GM23248 (cell line): ENCODE measurements at regions not wholly inside any gene's neighbourhood (a gene's known extent, or its start where the extent isn't known, plus 50 kb on each side); places are given as distances from the start of the nearest gene placed in this dataset.
"Not testable (repeated sequence)": the region's sequence is repeated elsewhere in the genome, so short reads cannot be mapped to it uniquely, and the experiment has no call there.

Source experiments
- DNase-seq: peaks from one replicate; pipeline ENCODE4 v3.0.0-alpha.2; 2015
- H2AFZ ChIP-seq: fragments of 200-600 bp; sonication (generic); 2 replicates; pipeline ENCODE4 v1.6.1; 2016; ENCODE audit warnings: antibody characterized with exemption
- H3F3A ChIP-seq: fragments of 200-600 bp; sonication (generic); 2 replicates; pipeline ENCODE4 v1.6.1; 2016; ENCODE audit warnings: mild to moderate bottlenecking, antibody characterized with exemption, mixed run types; ENCODE audit not compliant: insufficient read depth
- H3K27ac ChIP-seq: fragments of 200-600 bp; sonication (generic); 2 replicates; pipeline ENCODE4 v1.5.1; 2016; ENCODE audit warnings: mild to moderate bottlenecking
- H3K27me3 ChIP-seq: fragments of 200-600 bp; sonication (generic); replicated peaks from 2 replicates; pipeline ENCODE4 v1.6.1; 2016; ENCODE audit warnings: mild to moderate bottlenecking; ENCODE audit not compliant: insufficient read depth
- H3K36me3 ChIP-seq: fragments of 200-600 bp; sonication (generic); 2 replicates; pipeline ENCODE4 v1.6.1; 2016; ENCODE audit warnings: low read depth, mild to moderate bottlenecking
- H3K4me1 ChIP-seq: fragments of 200-600 bp; sonication (generic); 2 replicates; pipeline ENCODE4 v1.6.1; 2016; ENCODE audit warnings: mild to moderate bottlenecking; ENCODE audit not compliant: insufficient read depth
- H3K4me2 ChIP-seq: fragments of 200-600 bp; sonication (generic); one replicate; pipeline ENCODE4 v1.6.1; 2016; ENCODE audit warnings: mild to moderate bottlenecking; ENCODE audit not compliant: unreplicated experiment
- H3K4me3 ChIP-seq: fragments of 200-600 bp; sonication (generic); 2 replicates; pipeline ENCODE4 v1.5.1; 2016; ENCODE audit warnings: mild to moderate bottlenecking
- H3K79me2 ChIP-seq: fragments of 200-600 bp; sonication (generic); 2 replicates; pipeline ENCODE4 v1.6.1; 2016; ENCODE audit warnings: mild to moderate bottlenecking; ENCODE audit not compliant: insufficient read depth
- H3K9ac ChIP-seq: fragments of 200-600 bp; sonication (generic); 2 replicates; pipeline ENCODE4 v1.6.1; 2016; ENCODE audit warnings: mild to moderate bottlenecking
- H3K9me2 ChIP-seq: fragments of 200-600 bp; sonication (generic); 2 replicates; pipeline ENCODE4 v1.6.1; 2016; ENCODE audit warnings: mixed run types, mild to moderate bottlenecking, moderate library complexity; ENCODE audit not compliant: insufficient read depth
- H3K9me3 ChIP-seq: fragments of 200-600 bp; sonication (generic); one replicate; pipeline ENCODE4 v1.6.1; 2017; ENCODE audit warnings: low read depth
- H4K20me1 ChIP-seq: fragments of 200-600 bp; sonication (generic); 2 replicates; pipeline ENCODE4 v1.6.0; 2016; ENCODE audit not compliant: insufficient read depth
- EZH2 ChIP-seq: fragments of 200-600 bp; sonication (generic); IDR thresholded peaks from 2 replicates; pipeline ENCODE4 v1.6.1; 2018; ENCODE audit warnings: antibody characterized with exemption, mild to moderate bottlenecking; ENCODE audit not compliant: insufficient read depth, poor library complexity, severe bottlenecking
- EZH2phosphoT487 ChIP-seq: fragments of 200-600 bp; sonication (generic); IDR thresholded peaks from 2 replicates; pipeline ENCODE4 v1.6.1; 2018; ENCODE audit warnings: antibody characterized with exemption, moderate library complexity, mild to moderate bottlenecking, low read depth; ENCODE audit not compliant: insufficient read depth
- whole genome bisulfite sequencing, 2 experiments: methylation state at CpG; one replicate each; pipeline ENCODE4 v1.1.6; 2015 to 2017; ENCODE audit warnings: low lambda C conversion rate in 2 of 2, low coverage in 1 of 2; ENCODE audit errors: missing lambda C conversion rate in 2 of 2; 5-methylcytosine and 5-hydroxymethylcytosine counted together
- in situ Hi-C: fragments of 300-500 bp; cut with MboI; formaldehyde crosslinking; loops from 2 replicates; pipeline ENCODE4 v1.15.0; 2020

- TF ChIP-seq EZH2 (no peak), EZH2phosphoT487 (no peak)
- 22 to 25% methylated on average over 2 of the region's 2 CpGs for WGBS, 2 experiments
- in situ Hi-C loops: no loop called here
These were observed 413.3 kb upstream of the RORB start for GRCh38 chr9:74083681-74084433.

GRCh38 chr9:74085384-74086037 lies 411.6 kb upstream of the RORB start:
- H3F3A ChIP-seq, H3K27me3 ChIP-seq, H3K9me3 ChIP-seq, H3K79me2 ChIP-seq, in situ Hi-C loops, H3K4me1 ChIP-seq, H4K20me1 ChIP-seq, H3K4me3 ChIP-seq, DNase-seq, H3K9me2 ChIP-seq, H3K4me2 ChIP-seq, H2AFZ ChIP-seq, H3K36me3 ChIP-seq, H3K27ac ChIP-seq, H3K9ac ChIP-seq: not testable (repeated sequence)
- WGBS, 2 experiments: 50 to 57% methylated on average over 7 to 8 of the region's 8 CpGs

More at GRCh38 chr9:74083681-74084433, 413.3 kb upstream of the RORB start:
- DNase-seq: no peak
- no peaks in the 10 kb centered on the region for H3K4me1 ChIP-seq
- H3K9me3 ChIP-seq: no peaks in the 10 kb centered on the region
- H4K20me1 ChIP-seq: no peaks in the 10 kb centered on the region
- H3K4me2 ChIP-seq: no peak overlapping the region
- H3K27me3 ChIP-seq: no peaks in the 10 kb centered on the region
- no peaks in the 10 kb centered on the region for H3K9me2 ChIP-seq
- no peaks in the 10 kb centered on the region for H3F3A ChIP-seq
- H3K9ac ChIP-seq: no peak overlapping the region
- no peak overlapping the region for H2AFZ ChIP-seq
- no peak overlapping the region for H3K27ac ChIP-seq
- H3K79me2 ChIP-seq: no peaks in the 10 kb centered on the region
- no peaks in the 10 kb centered on the region for H3K36me3 ChIP-seq
- no peak overlapping the region for H3K4me3 ChIP-seq

GRCh38 chr9:74090921-74091320 lies 406.2 kb upstream of the RORB start:
- H3K4me1 ChIP-seq, H3K27ac ChIP-seq, H4K20me1 ChIP-seq, DNase-seq, H3K79me2 ChIP-seq, H3K36me3 ChIP-seq, H2AFZ ChIP-seq, H3K27me3 ChIP-seq, H3F3A ChIP-seq, H3K9me2 ChIP-seq, H3K4me2 ChIP-seq, in situ Hi-C loops, H3K4me3 ChIP-seq, H3K9me3 ChIP-seq, H3K9ac ChIP-seq: not testable (repeated sequence)
- WGBS, 2 experiments: 25 to 34% methylated on average over 3 of the region's 3 CpGs

GRCh38 chr9:74092491-74092834 lies 404.7 kb upstream of the RORB start:
- Histone ChIP-seq H3K36me3 (no peaks in the 10 kb centered on the region), H3K4me3 (no peak overlapping the region), H3F3A (no peaks in the 10 kb centered on the region), H3K27ac (no peak overlapping the region), H3K27me3 (no peaks in the 10 kb centered on the region), H2AFZ (no peak overlapping the region), H3K4me1 (no peaks in the 10 kb centered on the region), H3K79me2 (no peaks in the 10 kb centered on the region), H4K20me1 (no peaks in the 10 kb centered on the region), H3K9me2 (no peaks in the 10 kb centered on the region), H3K9me3 (no peaks in the 10 kb centered on the region), H3K4me2 (no peak overlapping the region), H3K9ac (no peak overlapping the region)
- 11 to 12% methylated on average over 1 of the region's 1 CpG for WGBS, 2 experiments
- no peak for TF ChIP-seq EZH2
- TF ChIP-seq EZH2phosphoT487: no peak
- DNase-seq: no peak
- in situ Hi-C loops: no loop called here

GRCh38 chr9:74094037-74094436 lies 403.1 kb upstream of the RORB start:
- H3K27me3 ChIP-seq, in situ Hi-C loops, H3K4me3 ChIP-seq, H4K20me1 ChIP-seq, H3K9me3 ChIP-seq, H3K27ac ChIP-seq, H3K4me2 ChIP-seq, H3K36me3 ChIP-seq, DNase-seq, H3K4me1 ChIP-seq, H2AFZ ChIP-seq, H3K79me2 ChIP-seq, H3K9me2 ChIP-seq, H3F3A ChIP-seq, H3K9ac ChIP-seq: not testable (repeated sequence)
- WGBS, 2 experiments: 0 to 4% methylated on average over 1 of the region's 1 CpG
